GM21529 (cell line): ENCODE measurements at regions not wholly inside any gene's neighbourhood (a gene's known extent, or its start where the extent isn't known, plus 50 kb on each side); places are given as distances from the start of the nearest gene placed in this dataset.

ENCODE experiments used
- ATAC-seq: cut with Tn5 transposase; IDR thresholded peaks from one replicate; pipeline ENCODE4 v1.9.1; 2021; ENCODE audit not compliant: unreplicated experiment

DNA sequence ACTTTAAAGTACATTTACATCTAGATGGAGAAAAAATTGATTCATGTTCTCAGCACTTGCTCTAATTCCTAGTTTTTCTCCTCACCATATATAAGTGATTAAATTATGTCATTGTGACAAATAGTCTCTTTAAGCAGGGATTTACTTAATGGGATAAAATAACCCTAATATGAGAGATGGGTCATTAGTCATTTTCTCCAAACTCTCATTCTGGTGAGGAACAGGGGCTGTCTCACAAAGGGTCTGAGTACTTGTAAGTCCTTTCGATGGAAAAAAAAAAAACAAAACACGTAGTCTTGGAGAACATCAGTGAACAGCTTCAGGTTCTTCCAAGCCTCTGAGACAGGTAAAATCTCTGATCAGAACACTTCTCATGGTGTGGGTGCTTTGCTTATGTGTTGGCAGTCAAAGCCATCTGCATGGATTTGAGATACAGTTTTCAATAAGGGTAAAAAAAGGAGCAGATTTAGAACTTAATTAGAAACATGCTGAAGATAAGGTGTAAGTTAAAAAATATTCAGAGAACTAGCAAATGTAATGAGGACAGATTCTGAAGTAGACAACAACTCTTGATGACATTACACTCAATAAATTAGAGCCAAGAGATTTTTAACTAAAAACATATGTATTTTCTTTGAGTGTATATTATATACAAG is 1668.9 kb upstream of the MIR17HG start:
- no peak for ATAC-seq

DNA sequence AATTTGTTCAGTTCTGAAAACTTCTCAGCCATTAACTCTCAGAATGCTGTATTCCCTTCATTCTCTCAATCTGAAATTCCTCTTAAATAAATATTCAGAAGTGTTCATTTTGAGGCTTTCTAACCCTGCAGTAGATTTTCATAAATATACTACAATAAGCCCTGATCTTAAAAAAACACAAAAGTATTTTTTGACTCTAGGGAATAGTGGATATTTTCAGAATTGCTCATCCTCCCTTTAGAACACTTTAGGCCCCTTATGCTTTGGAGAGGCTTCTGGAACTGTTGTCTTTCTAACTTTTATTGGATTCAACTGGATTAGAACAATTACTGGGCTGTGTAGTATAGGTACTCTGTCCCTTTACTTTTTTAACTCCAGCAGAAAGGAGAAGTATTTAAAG is 1662.6 kb upstream of the MIR17HG start:
- no peak for ATAC-seq

DNA sequence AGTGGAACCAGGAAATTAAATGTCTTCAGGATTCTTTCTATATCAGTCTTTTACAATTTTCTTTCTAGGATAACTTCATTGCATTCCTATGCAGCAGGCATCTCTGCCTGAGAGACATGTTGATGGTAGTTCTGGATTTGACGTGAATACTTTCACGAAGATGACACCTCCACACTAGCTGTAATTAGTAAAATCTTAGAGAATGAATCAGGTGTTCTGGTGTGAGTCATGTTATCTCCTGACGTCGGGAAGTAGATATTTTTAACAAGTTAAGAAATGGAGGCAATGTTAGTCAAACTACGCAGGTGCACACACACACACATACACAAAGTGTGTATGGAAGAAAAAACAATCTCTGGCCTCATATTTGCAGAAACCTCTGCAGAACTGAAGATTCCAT is 1661.3 kb upstream of the MIR17HG start:
- no peak for ATAC-seq

DNA sequence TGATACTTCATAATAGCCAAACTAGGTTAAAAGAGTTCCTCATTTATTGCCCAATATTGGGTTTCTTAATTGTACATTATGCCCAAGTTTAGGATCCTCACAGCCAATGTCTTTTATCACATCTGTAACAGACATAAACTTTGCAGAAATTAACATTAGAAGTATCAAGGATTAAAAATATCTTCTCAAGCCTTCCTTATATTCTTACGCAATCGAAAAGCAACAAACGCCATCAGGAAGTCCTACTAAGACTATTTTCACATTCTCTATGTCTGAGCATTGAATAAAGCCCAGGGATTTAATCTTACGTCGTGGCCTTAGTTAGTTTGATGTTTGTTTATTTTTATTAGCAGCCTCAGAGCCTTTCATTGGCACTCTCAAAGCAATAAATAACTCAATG is 1660.4 kb upstream of the MIR17HG start:
- ATAC-seq, result no peak

DNA sequence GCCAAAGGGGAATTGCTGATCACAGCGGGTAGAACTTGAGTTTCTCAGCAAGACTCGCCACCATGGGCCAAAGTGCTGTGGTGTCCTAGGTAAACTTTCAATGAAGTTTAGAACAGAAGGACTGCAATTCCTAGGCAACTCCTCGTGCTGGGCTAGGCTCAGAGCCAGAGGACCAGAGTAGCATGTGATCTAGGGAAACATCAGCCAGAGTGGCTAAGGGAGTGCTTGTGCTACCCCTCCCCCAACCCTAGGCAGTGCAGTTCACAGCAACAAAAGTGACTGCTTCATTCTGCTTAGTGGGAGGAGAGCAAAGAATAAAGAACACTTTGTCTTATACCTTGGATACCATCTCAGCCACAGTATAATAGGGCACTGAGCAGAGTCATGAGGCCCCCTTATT is 1658.6 kb upstream of the MIR17HG start:
- ATAC-seq, result no peak

DNA sequence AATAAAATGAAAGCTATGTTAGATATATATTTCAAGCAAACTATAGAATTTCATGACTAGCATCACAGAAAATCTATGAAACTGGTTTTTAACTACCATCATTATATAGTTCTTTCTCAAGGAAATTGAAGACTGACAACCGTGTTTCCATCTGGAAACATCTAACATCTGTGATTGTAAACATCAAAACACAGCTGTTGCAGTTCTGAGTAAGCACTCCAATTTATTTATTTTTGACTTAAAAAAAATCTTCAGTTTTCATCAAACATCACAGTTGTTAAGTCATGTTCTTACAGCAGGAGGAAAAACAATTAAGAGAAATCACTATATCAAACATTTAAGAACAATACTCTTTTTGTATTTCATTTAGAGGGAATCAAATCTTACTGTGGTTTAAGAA is 1653.0 kb upstream of the MIR17HG start:
- ATAC-seq, result no peak

DNA sequence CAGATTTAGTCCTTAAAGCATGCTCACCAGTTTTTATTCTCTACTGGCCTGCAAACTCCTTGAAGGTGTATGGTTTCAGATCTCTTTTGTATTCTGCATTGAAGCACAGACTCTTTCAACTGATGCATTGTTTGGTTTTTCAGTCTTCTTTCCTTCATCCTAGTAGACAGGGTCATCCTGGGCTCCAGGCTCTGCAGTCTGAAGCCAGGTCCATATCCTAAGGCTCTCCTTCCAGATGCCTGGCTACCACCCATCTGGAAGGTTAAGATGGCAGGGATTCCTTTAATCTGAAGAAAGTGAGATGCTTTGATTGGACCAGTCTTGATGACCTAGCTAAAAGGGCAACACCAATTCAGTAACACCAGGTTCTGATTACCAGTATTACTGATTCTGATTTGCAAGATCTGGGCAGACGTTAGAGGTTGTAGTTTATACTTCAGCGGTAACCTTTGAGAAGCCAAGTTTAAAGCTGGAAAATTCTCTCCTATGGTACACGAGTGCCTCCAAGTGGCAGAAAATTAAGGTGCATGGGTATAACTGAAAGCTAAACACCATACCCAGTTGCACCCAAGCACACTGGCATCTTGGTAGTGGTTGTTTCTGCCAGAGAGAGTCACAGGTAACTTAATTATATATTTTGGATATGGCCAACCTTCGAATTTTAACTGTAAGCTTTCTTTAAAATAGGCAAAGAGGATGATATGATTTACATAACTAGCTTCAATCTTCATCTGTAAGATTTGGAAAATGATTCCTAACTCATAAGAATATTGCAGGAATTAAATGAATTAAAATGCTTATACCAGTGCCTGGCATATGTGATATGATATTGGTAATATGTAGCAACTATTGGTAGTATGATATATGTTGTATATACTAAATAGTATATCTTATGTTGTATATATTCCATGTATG is 1651.9 kb upstream of the MIR17HG start:
- no peak for ATAC-seq

DNA sequence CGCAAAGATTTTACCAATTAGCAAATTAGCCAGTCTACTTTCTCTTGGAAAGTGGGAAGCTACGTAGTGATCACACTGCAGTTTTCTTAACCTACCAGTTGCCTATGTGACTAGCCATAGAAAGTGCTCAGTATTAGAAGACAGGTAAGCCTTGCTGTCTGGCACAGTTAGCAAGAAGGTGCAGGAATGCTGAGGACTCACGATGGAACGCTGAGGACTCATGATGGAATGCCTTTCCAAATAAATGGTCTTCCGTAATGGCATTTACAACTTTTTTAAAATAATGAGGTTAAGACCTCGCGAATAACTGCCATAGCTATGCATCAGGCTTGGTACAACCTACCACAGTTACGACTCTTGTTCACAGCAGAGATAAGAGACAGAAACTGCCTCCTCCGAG is 1645.6 kb upstream of the MIR17HG start:
- ATAC-seq, result no peak

DNA sequence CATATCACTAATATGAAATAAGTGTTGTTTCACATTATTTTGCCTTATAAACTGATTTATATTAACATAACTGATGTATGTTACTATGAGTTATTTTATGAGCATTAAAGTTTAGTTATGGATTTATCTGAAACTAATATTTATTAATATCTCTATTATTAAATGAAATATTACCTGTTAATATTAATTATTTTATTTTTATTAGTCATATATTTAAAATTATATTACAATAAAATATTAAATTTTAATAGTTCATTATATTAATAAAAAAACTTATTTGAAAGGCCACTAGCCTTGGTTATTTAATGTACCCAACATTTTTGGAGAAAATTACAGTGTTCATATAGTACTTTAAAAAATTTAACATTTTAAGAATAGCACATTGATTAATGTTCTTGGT is 1643.4 kb upstream of the MIR17HG start:
- ATAC-seq, result no peak

DNA sequence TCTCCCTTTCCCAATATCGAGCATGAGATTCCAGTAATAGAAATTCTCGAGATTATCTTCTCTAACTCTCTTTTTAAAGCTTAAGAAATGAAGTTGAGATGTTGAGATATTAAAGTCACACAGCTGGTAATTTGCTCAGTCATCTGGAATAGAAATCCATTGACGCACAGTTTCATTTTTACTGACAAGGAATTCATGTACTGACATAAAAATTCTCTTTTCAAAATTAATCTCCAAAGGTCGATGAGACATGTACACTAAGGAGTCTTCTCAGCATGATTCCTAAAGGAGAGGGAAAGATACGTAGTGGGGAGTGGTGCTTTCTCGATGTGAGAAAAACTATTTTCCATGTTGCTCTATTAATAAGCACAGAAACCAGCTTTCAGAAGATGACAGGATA is 1639.5 kb upstream of the MIR17HG start:
- no peak for ATAC-seq

DNA sequence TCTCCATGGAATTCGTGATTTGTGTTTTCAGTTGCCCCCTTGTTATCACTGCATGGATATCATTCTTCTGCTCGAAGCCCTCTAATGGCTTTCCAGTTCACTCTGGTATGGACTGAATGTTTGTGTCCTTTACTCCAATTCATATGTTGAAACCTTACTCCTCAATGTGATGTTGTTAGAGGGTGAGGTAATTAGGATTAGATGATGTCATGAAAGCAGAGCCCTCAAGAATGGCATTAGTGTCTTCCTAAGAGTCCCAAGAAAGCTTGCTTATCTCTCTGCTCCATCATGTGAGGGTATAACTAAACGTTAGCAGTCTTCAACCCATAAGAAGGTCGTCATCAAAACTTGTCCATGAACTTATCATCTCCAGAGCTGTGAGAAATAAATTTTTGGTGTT is 1626.3 kb upstream of the MIR17HG start:
- no peak for ATAC-seq

DNA sequence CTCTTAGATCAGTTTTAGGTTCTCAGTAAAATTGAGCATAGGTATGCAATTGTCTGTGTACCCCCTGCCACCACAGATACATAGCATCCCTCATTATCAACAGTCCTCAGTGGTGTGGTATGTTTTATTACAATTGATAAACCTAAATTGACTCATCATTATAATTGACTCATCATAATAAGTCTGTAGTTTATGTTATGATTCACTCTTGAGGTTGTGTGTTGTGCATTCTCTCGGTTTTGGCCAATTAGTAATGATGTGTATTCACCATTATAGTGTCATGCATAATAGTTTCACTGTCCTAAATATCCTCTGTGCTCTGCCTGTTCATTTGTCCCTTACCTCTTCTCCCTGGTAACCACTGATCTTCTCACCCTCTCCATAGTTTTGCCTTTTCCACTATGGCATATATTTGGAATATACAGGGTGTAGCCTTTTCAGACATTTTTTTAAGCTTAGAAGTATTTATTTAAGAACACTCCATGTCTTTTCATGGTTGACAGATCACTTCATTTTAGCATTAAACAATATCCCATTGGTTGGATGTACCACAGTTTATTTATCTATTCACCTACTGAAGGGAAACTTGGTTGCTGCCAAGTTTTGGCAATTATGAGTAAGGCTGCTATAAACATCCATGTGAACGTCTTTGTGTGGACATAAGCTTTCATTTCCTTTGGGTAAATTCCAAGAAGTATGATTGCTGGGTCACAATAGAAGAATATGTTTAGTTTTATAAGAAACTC is 1620.6 kb upstream of the MIR17HG start:
- ATAC-seq, result no peak

DNA sequence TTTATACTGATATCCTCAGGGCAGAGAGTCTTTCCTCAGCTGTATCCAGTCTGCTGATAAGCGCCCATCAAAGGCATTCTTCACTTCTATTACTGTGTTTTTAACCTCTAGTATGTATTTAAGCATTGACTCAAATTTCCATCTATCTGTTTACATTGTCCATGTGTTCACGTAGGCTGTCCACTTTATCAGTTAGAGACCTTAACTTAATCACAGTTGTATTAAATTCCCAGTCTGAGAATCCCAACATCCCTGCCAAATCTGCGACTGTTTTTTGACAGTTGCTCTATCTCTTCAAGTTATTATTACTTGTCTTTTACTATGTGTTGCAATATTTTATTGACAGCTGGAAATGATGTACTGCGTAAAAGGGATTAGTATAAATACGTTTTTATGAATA is 1613.7 kb upstream of the MIR17HG start:
- no peak for ATAC-seq

DNA sequence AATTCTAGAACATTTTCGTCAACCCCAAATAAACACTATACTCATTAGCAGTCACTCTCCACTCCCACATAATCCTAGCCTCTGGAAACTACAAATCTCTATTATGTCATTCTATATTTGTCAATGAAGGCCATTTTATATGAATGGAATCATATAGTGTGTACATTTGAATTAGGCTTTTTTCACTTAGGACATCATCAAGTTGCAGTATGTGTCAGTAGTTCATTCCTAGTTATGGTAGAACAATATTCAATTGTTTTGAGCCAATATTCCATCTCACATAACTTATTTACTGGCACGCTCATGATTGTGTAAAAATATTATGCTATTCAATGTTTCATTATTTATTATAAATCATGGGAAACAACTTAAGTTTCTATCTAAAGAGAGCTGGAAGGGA is 1610.4 kb upstream of the MIR17HG start:
- no peak for ATAC-seq

DNA sequence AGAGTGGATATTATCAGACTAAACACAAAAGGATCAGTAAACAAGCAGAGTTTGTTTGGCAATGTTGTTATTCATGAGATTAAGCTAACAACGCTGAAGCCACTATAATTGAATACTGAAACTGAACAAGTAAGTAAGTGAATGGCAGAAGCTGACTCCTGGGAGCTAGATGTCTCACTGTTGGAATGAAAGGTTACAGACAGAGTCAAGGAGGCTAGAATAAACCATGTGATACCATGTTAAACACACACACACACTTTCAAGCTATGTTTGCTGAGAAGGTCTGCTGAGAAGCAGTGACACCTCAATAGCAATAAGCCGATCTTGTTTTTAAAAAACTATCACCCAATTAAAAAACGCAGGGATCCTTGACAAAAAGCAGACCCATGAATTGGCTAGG is 1609.4 kb upstream of the MIR17HG start:
- ATAC-seq, result no peak

DNA sequence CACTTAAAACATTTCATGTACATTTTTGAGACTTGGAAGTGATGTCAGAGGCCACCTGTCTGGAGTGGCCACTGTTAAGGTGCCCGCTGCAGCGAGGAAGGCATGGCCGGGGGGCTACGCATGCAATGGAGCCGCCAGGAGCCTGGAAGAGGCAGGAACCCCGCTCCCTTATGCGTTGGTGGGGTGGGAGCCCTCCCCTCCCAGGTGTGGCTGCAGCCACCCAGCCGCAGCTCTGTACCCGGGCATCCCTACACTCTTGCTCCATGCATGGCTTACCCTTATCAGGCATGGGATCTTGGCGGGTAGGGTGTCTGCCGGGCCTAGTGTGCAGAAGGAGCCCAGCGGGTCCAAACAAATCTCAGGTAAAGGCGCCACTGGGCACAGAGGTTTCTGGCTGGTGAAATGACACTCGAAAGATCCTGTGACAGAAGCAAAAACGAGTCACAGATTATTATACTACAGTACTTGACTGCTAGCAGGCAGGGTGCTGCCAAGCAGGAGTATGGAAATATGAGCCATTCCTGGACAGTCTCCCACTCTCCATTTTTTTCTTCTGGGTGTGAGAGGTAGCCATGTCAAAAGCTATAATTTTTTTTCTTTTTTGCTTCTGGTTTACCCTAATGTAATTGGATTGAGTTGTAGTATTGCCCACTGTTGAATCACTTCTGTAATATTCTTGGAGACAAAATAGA is 1606.3 kb upstream of the MIR17HG start:
- ATAC-seq, result no peak

DNA sequence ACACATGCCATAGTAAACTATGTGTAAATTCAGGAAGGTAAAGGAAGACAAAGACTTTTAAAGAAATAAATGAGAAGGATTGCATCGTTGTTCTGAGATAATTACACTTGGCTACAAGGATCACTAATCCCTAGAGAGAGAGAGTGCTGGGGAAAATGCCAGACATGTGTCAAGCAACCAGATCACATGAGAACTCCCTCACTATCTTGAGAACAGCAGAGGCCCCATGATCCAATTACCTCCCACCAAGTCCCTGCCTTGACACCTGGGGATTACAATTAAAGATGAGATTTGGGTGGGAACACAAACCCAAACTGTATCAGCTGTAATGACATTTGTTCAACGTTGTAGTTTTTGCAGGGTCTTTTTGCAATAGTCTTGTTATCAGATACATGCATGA is 1600.9 kb upstream of the MIR17HG start:
- no peak for ATAC-seq

DNA sequence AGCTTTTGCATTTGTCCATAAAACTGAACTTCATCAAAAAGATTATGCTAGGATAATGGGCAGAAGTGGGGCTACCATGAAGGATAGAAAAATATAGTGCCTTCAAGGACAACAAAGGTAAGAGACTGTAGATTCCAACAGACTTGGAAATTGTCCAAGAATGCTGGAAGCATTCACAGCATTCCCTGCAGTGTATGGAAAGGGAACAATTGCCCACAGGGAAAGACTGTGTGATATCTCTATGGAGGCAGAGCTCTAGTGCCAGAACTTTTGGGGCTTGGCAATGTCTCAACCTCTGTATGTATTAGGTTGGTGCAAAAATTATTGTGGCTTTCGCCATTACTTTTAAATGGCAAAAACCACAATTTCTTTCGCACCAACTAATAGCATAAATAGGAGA is 1598.8 kb upstream of the MIR17HG start:
- ATAC-seq, result no peak

DNA sequence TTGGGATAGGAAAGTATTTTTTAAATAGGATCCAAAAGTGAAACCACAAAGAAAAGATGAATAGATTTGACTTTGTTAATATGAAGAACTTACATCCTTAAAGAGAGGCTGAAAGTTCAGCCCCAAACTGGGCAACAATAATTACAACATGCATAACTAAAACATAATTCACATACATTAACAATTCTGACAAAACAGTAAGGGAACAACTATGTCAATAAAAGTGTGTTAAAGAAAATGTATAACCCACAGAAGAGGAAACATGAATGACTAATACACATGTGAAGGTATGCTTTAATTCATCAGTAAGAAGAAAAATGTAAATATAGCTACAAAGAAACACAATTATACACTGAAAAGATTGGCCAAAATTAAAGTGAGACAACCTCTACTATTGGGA is 1597.6 kb upstream of the MIR17HG start:
- ATAC-seq, result no peak

DNA sequence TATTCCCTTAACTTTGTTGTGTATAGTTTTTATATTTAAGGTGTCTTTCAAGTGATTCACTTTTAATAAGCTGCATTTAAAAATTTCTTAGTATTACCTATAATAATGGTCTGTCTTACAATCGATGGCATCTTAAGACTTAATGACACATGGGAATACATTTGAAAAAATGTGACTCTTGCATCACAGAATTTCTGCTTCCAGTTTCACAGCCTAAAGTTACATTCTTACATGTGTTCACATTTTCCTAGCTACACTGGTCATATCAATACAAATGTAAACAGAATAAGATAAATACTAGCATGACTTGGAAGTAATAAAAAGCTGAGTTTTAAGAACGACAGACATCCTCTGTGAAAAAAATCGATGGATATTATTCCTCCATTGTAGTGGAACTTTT is 1597.1 kb upstream of the MIR17HG start:
- no peak for ATAC-seq

DNA sequence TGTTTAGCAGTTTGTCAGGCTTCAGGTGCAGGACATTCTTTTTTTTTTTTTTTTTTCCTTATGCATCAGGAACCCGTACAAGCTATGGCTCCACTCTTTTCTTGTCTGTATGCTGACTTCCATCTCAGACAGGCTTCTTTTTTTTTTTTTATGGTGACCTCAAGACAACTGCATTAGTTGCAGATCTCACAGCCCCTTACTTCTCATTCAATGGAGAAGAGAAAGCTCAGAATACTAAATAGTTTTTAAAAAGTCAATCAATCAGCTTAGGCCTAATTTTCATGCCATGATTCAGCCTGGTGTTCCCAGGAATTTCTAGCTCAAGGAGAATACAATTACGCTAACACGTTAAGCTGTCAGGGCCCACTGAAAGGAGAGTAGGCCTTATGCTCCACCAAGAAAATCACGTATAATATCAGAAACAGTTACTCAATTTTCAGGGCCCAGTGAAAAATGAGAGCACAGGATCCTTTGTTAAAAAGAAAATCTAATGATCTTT is 1596.0 kb upstream of the MIR17HG start:
- ATAC-seq, result no peak
